Colonic mucosa (tissue), 4 donors: ENCODE measurements at regions not wholly inside any gene's neighbourhood (a gene's known extent, or its start where the extent isn't known, plus 50 kb on each side); places are given as distances from the start of the nearest gene placed in this dataset.

ENCODE experiments used
- DNase-seq: peaks from one replicate; pipeline ENCODE4 v3.0.0-alpha.2; 2020
- H3K27ac ChIP-seq: fragments of 200-600 bp; one replicate; pipeline ENCODE4 v1.8.0; 2021
- H3K27me3 ChIP-seq: fragments of 200-600 bp; one replicate; pipeline ENCODE4 v1.8.0; 2021
- H3K36me3 ChIP-seq: fragments of 200-600 bp; one replicate; pipeline ENCODE4 v1.8.0; 2021
- H3K4me1 ChIP-seq: fragments of 200-600 bp; one replicate; pipeline ENCODE4 v1.8.0; 2021; ENCODE audit warnings: mild to moderate bottlenecking
- H3K4me3 ChIP-seq: fragments of 200-600 bp; one replicate; pipeline ENCODE4 v1.8.0; 2021
- H3K9ac ChIP-seq, 2 donors: one replicate each; pipeline ENCODE4 v1.7.0; 2013; ENCODE audit warnings: control low read depth in 2 of 2, low read depth in 2 of 2, low read length in 2 of 2
- H3K9me3 ChIP-seq: fragments of 200-600 bp; one replicate; pipeline ENCODE4 v1.8.0; 2021
- CTCF ChIP-seq: fragments of 200-600 bp; IDR thresholded peaks from one replicate; pipeline ENCODE4 v1.8.0; 2022; ENCODE audit warnings: antibody characterized with exemption, mild to moderate bottlenecking
- intact Hi-C: fragments of 100-400 bp; cut with DNase I; formaldehyde crosslinking; loops from one replicate; pipeline ENCODE4 v1.14.1; 2022
- donor health status: healthy.
- donor health status: DM: no; HTN: no; CAD: no.
- donor health status: DM: no; HTN: no; CAD: no.

GRCh38 chr18:73646196-73646595, 501.4 kb downstream of the FBXO15 start:
- Histone ChIP-seq H3K27me3 (no peaks in the 10 kb centered on the region), H3K9ac (no peak overlapping the region), H3K36me3 (no peaks in the 10 kb centered on the region), H3K27ac (no peak overlapping the region), H3K4me1 (no peaks in the 10 kb centered on the region), H3K4me3 (no peak overlapping the region), H3K9me3 (no peaks in the 10 kb centered on the region)
- TF ChIP-seq CTCF = no peak
- DNase-seq = no peak
- intact Hi-C loops = no loop called here

- no peaks in the 10 kb centered on the region for H3K4me1 ChIP-seq
- no peaks in the 10 kb centered on the region for H3K36me3 ChIP-seq
- H3K9me3 ChIP-seq = no peaks in the 10 kb centered on the region
- intact Hi-C loops = no loop called here
- H3K27ac ChIP-seq = no peak overlapping the region
- TF ChIP-seq CTCF = no peak
- no peak overlapping the region for H3K9ac ChIP-seq
- no peaks in the 10 kb centered on the region for H3K27me3 ChIP-seq
- H3K4me3 ChIP-seq = no peak overlapping the region
- no peak for DNase-seq
Measured at GRCh38 chr18:73645160-73645715, 502.4 kb downstream of the FBXO15 start.

- intact Hi-C loops = no loop called here
- Histone ChIP-seq H3K27me3 (no peaks in the 10 kb centered on the region), H3K36me3 (no peaks in the 10 kb centered on the region), H3K9ac (no peak overlapping the region), H3K4me3 (no peak overlapping the region), H3K9me3 (no peaks in the 10 kb centered on the region), H3K27ac (no peak overlapping the region), H3K4me1 (no peaks in the 10 kb centered on the region)
- no peak for TF ChIP-seq CTCF
- DNase-seq = no peak
Measured at GRCh38 chr18:73639788-73640187, 507.8 kb downstream of the FBXO15 start.

- TF ChIP-seq CTCF = no peak
- Histone ChIP-seq H3K4me1 (no peaks in the 10 kb centered on the region), H3K4me3 (no peak overlapping the region), H3K27me3 (no peaks in the 10 kb centered on the region), H3K27ac (no peak overlapping the region), H3K36me3 (no peaks in the 10 kb centered on the region), H3K9me3 (no peaks in the 10 kb centered on the region), H3K9ac (no peak overlapping the region)
- intact Hi-C loops = no loop called here
- DNase-seq = no peak
Measured at GRCh38 chr18:73638709-73639108, 508.9 kb downstream of the FBXO15 start.

- no peaks in the 10 kb centered on the region for H3K36me3 ChIP-seq
- no peaks in the 10 kb centered on the region for H3K27me3 ChIP-seq
- H3K27ac ChIP-seq = no peak overlapping the region
- H3K4me3 ChIP-seq = no peak overlapping the region
- TF ChIP-seq CTCF = no peak
- H3K4me1 ChIP-seq = no peaks in the 10 kb centered on the region
- no peaks in the 10 kb centered on the region for H3K9me3 ChIP-seq
- H3K9ac ChIP-seq = no peak overlapping the region
- DNase-seq = no peak
- intact Hi-C loops = no loop called here
Measured at GRCh38 chr18:73636355-73636754, 511.3 kb downstream of the FBXO15 start.
